GM18519 (cell line): ENCODE measurements at regions not wholly inside any gene's neighbourhood (a gene's known extent, or its start where the extent isn't known, plus 50 kb on each side); places are given as distances from the start of the nearest gene placed in this dataset.

Experiments used
- ATAC-seq: cut with Tn5 transposase; IDR thresholded peaks from one replicate; pipeline ENCODE4 v1.9.1; 2021; ENCODE audit warnings: mild to moderate bottlenecking, moderate library complexity; ENCODE audit not compliant: unreplicated experiment, low FRiP score

DNA sequence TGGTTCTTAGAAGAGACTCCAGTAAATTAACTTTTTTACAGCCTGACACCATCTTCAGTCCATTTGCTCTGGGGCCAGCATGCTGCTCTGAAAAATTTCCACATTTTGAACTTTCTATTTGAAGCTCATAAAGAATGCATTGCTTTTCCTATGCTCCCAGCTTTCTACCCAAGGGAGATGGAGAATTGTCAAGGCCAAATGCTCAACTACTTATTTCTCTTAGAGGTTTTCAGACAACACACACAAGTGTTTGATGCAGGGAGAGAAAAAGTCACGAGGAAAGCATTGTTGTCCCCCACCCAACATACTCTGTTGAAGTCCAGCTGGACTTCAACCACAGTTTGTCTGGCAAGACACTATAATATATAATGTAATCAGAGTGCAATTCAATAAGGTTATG is 100.3 kb upstream of the CADPS start:
- no peak for ATAC-seq

DNA sequence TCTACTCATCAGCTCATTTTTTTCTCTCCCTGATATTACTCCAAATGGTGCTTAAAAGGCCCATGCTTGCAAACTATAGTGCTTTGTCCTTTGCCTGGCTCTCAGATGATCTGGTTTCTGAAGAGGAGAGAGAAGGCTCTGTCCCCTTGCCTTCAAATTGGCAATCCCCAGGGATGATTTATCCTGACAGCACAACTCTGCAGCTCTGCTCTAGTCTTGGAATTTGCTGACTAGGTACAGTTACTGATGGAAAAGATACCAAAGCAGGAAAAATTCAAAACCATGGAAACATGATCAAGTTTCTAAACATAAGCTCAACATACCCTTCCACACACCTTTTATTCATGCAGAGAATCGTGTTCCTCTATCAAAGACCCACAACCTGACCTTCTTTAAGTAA is 106.7 kb upstream of the CADPS start:
- ATAC-seq = no peak

DNA sequence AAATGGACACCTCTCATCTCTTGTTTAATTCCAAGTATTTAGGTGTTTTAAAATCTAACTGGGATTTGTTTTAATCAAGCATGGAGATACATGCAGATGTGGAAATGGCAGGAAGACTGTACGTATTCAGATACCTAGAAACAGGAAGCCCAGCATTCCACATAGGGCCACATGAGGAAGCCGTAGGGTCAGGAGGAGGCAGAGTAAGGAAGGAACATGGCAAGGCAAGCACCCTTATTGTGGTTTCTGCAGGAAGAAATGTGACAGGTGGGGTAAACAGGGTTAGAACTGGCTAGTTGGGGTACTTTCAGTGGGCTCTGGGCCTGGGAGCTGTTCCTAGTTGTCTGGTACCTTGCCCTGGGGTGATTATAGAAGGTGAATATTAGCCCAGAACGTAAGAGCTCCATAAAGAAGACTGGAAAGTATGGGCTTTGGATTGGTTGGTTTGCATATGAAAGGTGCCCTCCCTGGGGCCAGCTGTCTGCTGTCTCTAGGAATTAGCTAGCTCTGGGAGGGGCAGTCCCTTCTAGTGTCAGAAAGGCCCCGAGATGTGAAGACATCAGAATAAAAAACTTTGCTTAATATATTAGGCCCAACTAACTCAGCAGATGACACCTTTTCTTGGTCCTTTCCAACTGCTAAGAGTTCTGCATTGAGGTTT is 107.7 kb upstream of the CADPS start:
- no peak for ATAC-seq

DNA sequence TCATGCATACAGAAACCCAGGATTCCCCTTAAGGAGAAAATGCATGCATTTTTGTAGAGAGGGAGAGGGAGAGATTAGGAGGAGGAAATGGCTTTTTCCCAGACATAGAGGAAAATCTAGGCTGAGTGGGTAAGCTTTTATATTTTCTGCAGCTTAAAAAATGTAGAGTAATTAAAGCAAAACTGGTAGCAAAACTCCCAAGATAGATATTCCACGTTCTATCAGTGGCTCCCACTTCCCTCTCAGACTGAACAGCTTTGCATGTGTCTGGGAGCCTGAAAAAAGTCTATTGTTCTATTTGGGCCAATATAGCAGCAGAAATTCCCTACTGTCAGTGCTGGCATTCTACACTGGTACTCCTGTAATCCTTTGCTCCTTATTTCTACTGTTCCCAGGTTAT is 110.8 kb upstream of the CADPS start:
- no peak for ATAC-seq

DNA sequence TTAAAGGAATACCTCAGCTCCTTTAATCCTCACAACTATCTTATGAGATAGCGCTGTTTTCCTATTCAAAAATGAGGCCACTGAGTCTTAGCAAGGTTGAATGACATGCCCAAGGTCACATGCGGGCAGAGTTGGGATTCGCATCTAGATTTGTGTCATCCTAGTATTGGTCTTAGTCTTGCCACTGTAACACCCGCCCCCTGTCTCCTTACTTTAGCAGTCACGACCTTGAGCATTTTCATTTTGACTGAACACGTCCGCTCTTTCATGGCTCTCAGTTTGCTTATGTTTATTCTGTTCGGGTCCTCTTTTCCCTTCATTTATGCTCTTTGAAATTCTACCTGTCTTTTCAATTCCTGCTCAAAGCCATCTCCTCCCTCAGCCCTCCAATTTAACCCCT is 112.5 kb upstream of the CADPS start:
- no peak for ATAC-seq

DNA sequence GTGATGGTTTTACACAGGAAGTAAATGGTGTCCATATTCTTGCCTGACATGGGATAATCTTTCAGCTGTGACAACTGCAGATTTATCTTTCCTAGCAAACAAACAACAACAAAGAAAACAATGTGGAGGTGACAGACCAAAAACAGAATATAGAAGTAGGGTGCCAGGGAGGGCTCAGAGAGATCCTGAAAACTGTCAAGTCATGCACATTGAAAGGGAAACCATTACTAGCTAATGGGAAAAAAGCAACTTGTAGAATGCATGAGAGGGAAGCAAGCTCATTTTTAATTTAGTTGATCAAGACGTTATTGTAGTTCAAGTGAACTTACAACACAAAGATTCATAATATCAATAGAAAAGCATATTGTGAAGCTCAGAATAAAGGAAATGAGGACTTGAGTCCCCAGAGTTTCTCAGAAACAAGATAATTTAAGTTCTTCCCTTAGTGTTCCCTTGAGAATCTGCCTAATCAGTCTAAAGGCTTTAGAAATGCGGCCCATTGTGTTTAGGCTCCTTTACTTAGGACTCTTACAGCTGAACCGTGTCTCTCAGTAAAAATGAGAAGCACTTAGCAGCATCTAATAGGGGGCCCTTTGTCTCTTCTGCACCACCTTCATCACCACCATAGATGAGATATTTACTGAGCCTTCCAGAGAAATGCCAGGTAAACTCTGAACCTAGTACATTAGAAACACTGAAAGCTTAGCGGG is 115.6 kb upstream of the CADPS start:
- ATAC-seq = no peak

DNA sequence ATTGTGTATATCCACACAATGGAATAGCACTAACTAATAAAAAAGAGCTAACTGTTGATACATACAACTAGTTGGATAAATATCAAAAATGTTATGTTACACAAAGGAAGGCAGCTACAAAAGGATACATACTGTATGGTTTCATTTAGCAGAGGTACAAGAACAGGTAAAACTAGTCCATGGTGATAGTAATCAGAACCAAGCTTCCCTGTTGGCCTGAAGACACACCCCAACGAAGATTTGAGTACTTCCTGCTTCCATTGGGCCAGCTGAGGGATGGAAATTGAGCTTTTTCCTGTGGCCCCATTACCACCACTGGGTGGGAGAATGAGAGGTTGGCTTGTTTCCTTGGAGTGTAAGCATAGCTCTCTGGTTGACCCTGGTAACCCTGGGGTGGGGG is 117.3 kb upstream of the CADPS start:
- ATAC-seq = no peak

DNA sequence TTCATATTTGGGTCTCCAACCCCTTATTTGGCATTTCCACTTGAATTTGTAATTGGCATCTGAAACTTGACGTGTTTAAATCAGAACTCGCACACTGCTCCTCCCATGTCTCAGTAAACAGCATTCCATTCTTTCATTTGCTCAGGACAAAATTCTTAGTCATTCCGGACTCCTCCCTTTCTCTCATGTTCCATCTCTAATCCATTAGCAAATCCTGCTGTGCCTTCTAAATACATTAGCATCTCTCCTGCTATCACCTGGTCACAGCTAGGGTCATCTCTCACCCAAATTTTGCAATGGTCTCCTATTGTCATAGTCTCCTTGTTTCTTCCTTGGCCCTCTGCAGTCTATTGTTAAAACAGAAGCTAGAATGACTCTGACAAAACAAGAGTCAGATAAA is 119.9 kb upstream of the CADPS start:
- no peak for ATAC-seq

DNA sequence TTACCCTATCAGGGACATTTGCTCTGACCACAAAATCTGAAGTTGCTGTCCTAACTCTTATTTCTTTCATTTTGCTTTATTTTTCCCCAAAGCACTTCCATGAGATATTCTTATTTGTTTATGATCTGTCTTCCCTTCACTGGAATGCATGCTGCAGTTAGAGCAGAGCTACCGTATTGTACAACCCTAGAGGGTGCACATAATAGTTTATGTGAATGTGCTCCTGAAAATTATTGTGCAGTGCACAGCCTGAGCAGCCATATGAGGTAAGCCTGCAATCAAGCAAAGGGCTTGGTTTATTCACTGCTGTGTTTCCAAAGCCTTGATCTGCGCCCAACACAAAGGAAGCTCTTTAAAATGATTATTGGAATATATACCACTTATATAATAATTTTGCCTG is 120.3 kb upstream of the CADPS start:
- no peak for ATAC-seq

DNA sequence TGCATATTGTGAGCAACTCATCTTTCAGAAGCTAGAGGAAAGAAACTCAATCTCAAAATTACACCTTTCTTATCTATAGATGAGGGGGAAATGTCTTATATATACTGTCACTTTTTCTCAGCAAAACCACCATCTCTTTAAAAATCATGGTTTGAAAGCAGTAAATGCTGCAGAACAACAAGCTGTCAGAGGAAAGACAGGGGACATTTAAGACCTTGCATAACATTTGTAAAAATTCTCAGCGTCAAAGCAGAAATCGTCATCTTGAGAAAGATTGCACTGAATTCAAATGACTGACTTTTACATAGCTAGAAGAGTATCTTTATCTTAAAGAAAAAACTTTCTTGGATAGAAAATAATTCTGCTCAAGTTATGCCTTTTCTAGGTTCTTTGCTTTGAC is 122.2 kb upstream of the CADPS start:
- ATAC-seq = no peak

DNA sequence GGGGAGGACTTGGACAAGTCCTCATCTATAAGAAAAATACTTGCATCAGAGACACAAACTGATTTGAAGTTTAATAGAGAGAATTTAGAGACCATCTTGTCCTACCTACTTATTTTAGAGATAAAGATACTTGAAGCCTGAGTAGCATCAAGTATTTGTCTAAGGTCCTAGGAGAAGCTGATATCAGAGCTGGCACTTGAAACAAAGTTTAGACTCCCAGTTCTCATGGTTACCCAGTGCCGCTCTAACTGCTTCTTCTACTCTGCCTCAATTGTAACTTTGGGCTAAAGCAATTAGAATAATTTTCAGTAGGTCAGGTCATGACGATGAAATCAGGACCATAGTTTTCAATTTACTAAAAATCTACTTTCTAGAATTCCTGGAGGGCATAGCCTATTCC is 123.9 kb upstream of the CADPS start:
- ATAC-seq = no peak

DNA sequence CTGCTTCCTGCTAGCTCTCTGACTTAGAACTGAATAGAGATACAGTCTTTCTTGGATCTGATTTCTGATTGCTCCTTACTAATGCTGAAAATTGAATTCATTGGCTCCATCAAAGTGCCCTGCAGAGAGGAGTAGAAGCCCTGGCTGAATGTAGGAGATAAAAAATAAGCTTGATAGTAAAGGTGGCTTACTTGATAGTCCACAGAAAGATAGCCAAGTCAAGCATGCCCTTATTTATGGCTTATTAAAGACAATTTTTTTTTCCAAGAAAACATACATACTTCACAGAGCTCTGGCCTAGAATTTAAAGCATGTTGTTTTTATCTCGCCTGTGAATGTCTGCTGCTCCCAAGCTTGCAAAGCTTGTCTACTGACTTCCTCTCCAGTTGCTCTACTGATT is 124.6 kb upstream of the CADPS start:
- ATAC-seq = no peak

DNA sequence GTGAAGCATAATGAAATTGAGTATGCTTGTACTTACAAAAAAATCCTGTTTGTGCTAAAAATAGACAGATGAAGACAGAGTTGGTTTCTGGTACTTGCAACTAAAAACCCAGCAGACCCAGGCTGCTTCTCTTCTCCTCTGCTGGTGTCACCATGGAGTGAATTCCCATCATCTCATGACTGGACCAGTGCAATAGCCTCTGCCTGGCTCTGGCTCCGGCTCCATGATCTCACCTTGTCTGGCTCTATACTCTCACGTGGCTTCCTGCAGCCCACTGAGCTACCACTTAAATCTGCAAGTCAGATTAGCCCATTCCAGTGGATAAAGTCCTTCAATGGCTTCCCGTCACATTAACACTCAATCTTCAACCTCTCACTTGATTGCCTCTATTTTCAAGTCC is 129.2 kb upstream of the CADPS start:
- ATAC-seq = no peak

DNA sequence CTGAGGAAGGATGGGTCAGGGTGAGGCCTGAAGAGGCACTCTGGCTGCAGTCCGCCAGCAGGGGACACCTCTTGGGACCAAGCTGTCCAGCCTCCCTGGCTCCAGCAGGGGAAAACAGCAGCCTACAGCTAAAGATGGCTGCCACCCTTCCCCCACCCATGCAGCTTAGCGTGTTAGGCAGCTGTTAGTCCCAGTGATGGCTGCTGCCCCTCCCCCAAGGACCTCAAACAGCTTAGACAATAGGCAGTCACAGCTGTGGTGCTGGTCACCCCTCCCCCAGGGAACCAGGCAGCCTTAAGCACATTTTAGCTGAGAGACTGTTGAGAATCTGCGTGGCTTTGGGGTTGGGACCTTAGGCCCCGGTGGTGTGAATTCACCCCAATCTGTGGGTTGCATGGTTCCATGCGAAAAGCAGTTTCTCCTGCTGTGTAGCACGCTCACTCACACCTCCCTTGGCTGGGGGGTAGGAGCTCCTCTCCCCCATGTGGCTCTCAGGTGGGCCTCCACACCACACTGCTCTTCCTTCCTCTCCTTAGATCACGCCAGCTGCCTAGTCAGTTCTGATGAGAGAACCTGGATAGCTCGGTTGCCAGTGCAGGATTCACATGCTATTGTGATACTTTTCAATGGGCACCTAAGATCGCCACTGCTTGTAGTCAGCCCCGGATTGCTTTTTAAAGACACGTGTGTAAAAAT is 140.5 kb upstream of the CADPS start:
- no peak for ATAC-seq

DNA sequence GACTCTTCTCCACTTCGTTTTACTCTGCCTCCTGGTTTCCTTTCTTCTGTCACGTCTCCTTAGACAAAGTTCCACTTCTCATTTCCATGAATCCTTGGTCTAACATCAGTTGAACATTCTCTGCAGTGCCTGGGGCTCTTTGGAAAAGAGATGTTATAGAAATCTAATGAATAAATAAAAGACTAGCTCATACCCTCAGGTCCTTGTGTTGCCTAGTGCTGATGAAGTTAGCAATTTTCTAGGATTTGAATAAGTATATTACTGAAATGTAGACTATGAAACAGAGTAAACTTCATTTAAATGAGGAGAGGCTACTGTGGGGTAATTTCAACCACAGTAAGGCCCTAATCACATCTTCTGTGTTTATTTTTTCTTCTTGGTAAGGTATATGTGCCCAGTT is 146.9 kb upstream of the CADPS start:
- no peak for ATAC-seq

DNA sequence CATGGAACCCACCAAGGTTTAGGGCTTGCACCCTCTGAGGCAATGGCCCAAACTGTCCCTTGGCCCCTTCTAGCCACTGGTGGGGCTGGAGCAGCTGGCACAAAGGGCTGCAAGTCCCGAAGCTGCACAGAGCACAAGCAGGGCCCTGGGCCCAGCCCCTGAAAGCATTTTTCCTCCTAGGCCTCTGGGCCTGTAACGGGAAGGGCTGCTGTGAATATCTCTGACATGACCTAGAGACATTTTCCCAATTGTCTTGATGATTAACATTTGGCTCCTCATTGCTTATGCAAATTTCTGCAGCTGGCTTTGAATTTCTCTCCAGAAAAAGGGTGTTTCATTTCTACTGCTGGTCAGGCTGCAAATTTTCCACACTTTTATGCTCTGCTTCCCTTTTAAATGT is 151.5 kb upstream of the CADPS start:
- no peak for ATAC-seq

DNA sequence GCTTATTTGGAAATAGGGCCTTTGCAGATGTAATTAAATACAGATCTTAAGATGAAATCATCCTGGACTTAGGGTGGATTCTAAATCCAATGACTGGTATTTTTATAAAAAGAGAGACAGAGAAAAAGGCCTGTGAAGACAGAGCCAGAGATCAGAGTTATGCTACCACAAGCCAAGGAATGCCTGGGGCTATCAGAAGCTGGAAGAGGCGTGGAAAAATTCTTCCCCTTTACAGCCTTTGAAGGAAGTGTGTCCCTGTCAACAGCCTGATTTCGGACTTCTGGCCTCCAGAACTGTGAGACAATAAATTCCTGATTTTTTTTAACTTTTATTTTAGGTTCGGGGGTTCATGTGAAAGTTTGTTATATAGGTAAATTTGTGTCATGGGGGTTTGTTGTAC is 154.1 kb upstream of the CADPS start:
- no peak for ATAC-seq

DNA sequence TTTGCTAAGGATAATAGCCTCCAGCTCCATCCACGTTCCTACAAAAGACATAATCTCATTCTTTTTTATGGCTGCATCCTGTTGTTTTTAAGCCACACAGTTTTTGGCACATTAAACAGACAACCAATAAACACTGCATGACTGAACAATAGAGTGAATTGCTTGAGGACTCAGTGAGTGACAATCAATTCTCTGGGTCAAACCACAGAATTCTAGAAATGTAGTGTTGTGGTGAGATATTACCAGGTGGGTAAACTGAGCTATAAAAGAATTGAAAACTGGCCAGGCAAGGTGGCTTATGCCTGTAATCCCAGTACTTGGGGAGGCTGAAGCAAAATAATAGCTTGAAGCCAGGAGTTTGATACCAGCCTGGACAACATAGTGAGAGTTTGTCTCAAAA is 154.7 kb upstream of the CADPS start:
- ATAC-seq = no peak

DNA sequence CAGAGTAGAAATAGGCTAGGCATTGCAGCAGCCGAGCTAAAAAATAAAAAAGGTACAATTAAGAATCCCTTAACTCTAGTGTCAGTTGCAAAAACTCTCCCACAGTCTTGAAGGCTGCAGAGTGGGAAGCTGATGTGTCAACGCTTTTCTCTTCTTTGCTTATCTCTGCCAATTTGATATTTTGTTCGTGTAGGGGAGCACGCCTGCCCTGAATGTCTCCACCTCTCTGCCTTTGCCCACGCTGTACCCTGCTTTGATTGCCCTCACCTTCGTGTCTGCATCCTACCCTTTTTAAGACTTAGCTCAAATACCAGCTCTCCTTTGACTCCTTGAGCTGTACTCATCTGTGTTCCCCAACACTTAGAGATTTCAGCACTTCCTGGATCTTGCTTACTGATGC is 155.4 kb upstream of the CADPS start:
- no peak for ATAC-seq

DNA sequence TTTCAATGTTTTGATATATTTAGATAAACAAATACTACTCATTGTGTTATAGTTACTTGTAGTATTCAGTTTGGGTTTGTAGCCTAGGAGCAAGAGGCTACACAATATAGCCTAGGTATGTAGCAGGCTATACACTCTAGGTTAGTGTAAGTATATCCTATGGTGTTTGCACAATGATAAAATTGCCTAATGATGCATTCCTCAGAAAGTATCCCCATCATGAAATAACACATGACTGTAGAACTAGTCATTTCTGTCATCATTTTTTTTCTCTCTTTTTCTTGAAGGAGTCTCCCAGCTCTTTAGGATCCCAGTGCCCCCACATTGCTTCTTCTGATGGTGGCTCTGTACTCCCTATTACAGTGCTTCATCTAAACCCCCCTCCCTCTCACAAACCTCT is 157.7 kb upstream of the CADPS start:
- no peak for ATAC-seq

DNA sequence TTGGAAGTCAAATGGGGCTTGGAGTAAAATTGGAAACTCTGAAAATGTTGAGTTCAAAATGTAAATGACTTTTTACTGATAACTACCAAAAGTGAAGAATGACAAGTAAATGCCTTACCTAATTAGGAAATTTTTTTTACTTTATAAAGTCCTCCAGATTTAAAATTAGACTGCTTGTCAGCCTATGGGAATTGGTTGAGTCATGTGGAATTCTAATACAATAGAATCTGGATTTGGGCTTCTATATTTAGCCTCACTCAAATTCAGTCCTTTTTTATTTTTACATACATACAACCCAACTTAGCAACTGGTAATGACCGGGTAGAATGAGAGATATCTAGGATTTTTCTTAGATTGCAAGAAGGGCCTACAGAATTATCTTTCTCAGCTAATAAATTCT is 158.9 kb upstream of the CADPS start:
- no peak for ATAC-seq

DNA sequence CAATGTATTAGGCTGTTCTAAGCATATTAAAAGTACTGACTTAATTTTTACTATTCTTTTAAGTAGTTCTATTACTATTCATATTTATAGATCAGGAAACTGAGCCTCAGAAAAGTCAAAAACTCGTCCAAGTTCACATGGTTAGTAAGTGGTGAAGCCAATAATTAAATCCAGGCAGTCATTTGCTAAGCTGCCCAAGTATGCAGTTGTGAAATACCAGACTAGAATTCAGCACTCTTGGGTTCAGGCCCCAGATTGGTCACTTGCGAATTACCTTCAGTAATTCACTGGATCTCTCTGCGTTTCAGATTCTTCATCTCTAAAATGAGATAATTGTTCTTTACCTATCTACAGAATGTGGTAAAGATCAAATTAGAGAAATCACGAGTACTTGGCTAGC is 161.9 kb upstream of the CADPS start:
- ATAC-seq = no peak
